ENCODE measurements at regions not wholly inside any gene's neighbourhood (a gene's known extent, or its start where the extent isn't known, plus 50 kb on each side); places are given as distances from the start of the nearest gene placed in this dataset.
"Not testable (repeated sequence)": the region's sequence is repeated elsewhere in the genome, so short reads cannot be mapped to it uniquely, and the experiment has no call there.

GRCh38 chr10:6842722-6843121, 262.6 kb upstream of the PRKCQ start:
- Histone ChIP-seq H3K27ac (ENCODE audit: low read depth in 2 of 2, low read length in 2 of 2) (no peak overlapping the region), H3K27me3 (ENCODE audit: control insufficient read depth in 2 of 2, insufficient read depth in 2 of 2, low read length in 2 of 2) (no peaks in the 10 kb centered on the region)

GRCh38 chr10:6841761-6842160, 261.7 kb upstream of the PRKCQ start:
- H3K36me3 ChIP-seq (ENCODE audit: control insufficient read depth in 2 of 2, insufficient read depth in 2 of 2, low read length in 2 of 2), result no peaks in the 10 kb centered on the region
- H3K9ac ChIP-seq (ENCODE audit: low read depth in 1 of 2, low read length in 2 of 2), result no peak overlapping the region
- no peaks in the 10 kb centered on the region for H3K9me3 ChIP-seq (ENCODE audit: control insufficient read depth in 2 of 2, low read length in 2 of 2)
- H3K4me3 ChIP-seq (ENCODE audit: low read length in 2 of 2), result no peak overlapping the region
- H3K4me1 ChIP-seq (ENCODE audit: control insufficient read depth in 2 of 2, insufficient read depth in 2 of 2, low read length in 2 of 2), result no peaks in the 10 kb centered on the region
- H3K27ac ChIP-seq (ENCODE audit: low read depth in 2 of 2, low read length in 2 of 2), result no peak overlapping the region
- H3K27me3 ChIP-seq (ENCODE audit: control insufficient read depth in 2 of 2, insufficient read depth in 2 of 2, low read length in 2 of 2), result no peaks in the 10 kb centered on the region

More at GRCh38 chr10:6842722-6843121, 262.6 kb upstream of the PRKCQ start:
- Histone ChIP-seq H3K9ac (ENCODE audit: low read depth in 1 of 2, low read length in 2 of 2) (no peak overlapping the region), H3K4me3 (ENCODE audit: low read length in 2 of 2) (no peak overlapping the region), H3K9me3 (ENCODE audit: control insufficient read depth in 2 of 2, low read length in 2 of 2) (no peaks in the 10 kb centered on the region), H3K4me1 (ENCODE audit: control insufficient read depth in 2 of 2, insufficient read depth in 2 of 2, low read length in 2 of 2) (no peaks in the 10 kb centered on the region), H3K36me3 (ENCODE audit: control insufficient read depth in 2 of 2, insufficient read depth in 2 of 2, low read length in 2 of 2) (no peaks in the 10 kb centered on the region)

GRCh38 chr10:6840766-6841165, 260.7 kb upstream of the PRKCQ start:
- H3K9ac ChIP-seq (ENCODE audit: low read depth in 1 of 2, low read length in 2 of 2), result no peak overlapping the region
- H3K4me3 ChIP-seq (ENCODE audit: low read length in 2 of 2), result no peak overlapping the region
- no peaks in the 10 kb centered on the region for H3K27me3 ChIP-seq (ENCODE audit: control insufficient read depth in 2 of 2, insufficient read depth in 2 of 2, low read length in 2 of 2)
- H3K36me3 ChIP-seq (ENCODE audit: control insufficient read depth in 2 of 2, insufficient read depth in 2 of 2, low read length in 2 of 2), result no peaks in the 10 kb centered on the region
- no peak overlapping the region for H3K27ac ChIP-seq (ENCODE audit: low read depth in 2 of 2, low read length in 2 of 2)
- no peaks in the 10 kb centered on the region for H3K4me1 ChIP-seq (ENCODE audit: control insufficient read depth in 2 of 2, insufficient read depth in 2 of 2, low read length in 2 of 2)
- no peaks in the 10 kb centered on the region for H3K9me3 ChIP-seq (ENCODE audit: control insufficient read depth in 2 of 2, low read length in 2 of 2)

- Histone ChIP-seq H3K4me1 (ENCODE audit: control insufficient read depth in 2 of 2, insufficient read depth in 2 of 2, low read length in 2 of 2) (no peaks in the 10 kb centered on the region), H3K4me3 (ENCODE audit: low read length in 2 of 2) (no peak overlapping the region), H3K9ac (ENCODE audit: low read depth in 1 of 2, low read length in 2 of 2) (no peak overlapping the region), H3K27me3 (ENCODE audit: control insufficient read depth in 2 of 2, insufficient read depth in 2 of 2, low read length in 2 of 2) (no peaks in the 10 kb centered on the region), H3K9me3 (ENCODE audit: control insufficient read depth in 2 of 2, low read length in 2 of 2) (no peaks in the 10 kb centered on the region), H3K27ac (ENCODE audit: low read depth in 2 of 2, low read length in 2 of 2) (no peak overlapping the region), H3K36me3 (ENCODE audit: control insufficient read depth in 2 of 2, insufficient read depth in 2 of 2, low read length in 2 of 2) (no peaks in the 10 kb centered on the region)
Measured at GRCh38 chr10:6840201-6840691, 260.2 kb upstream of the PRKCQ start.

- Histone ChIP-seq H3K4me1 (ENCODE audit: control insufficient read depth in 2 of 2, insufficient read depth in 2 of 2, low read length in 2 of 2) (no peaks in the 10 kb centered on the region), H3K9ac (ENCODE audit: low read depth in 1 of 2, low read length in 2 of 2) (no peak overlapping the region), H3K4me3 (ENCODE audit: low read length in 2 of 2) (no peak overlapping the region), H3K27me3 (ENCODE audit: control insufficient read depth in 2 of 2, insufficient read depth in 2 of 2, low read length in 2 of 2) (no peaks in the 10 kb centered on the region), H3K27ac (ENCODE audit: low read depth in 2 of 2, low read length in 2 of 2) (no peak overlapping the region), H3K9me3 (ENCODE audit: control insufficient read depth in 2 of 2, low read length in 2 of 2) (no peaks in the 10 kb centered on the region), H3K36me3 (ENCODE audit: control insufficient read depth in 2 of 2, insufficient read depth in 2 of 2, low read length in 2 of 2) (no peaks in the 10 kb centered on the region)
Measured at GRCh38 chr10:6838118-6838517, 258.0 kb upstream of the PRKCQ start.

- Histone ChIP-seq H3K27me3 (ENCODE audit: control insufficient read depth in 2 of 2, insufficient read depth in 2 of 2, low read length in 2 of 2) (no peaks in the 10 kb centered on the region), H3K27ac (ENCODE audit: low read depth in 2 of 2, low read length in 2 of 2) (no peak overlapping the region), H3K4me1 (ENCODE audit: control insufficient read depth in 2 of 2, insufficient read depth in 2 of 2, low read length in 2 of 2) (no peaks in the 10 kb centered on the region), H3K4me3 (ENCODE audit: low read length in 2 of 2) (no peak overlapping the region), H3K9me3 (ENCODE audit: control insufficient read depth in 2 of 2, low read length in 2 of 2) (no peaks in the 10 kb centered on the region), H3K36me3 (ENCODE audit: control insufficient read depth in 2 of 2, insufficient read depth in 2 of 2, low read length in 2 of 2) (no peaks in the 10 kb centered on the region), H3K9ac (ENCODE audit: low read depth in 1 of 2, low read length in 2 of 2) (no peak overlapping the region)
Measured at GRCh38 chr10:6833458-6834011, 253.5 kb upstream of the PRKCQ start.

GRCh38 chr10:6830981-6831380, 250.9 kb upstream of the PRKCQ start:
- H3K27ac ChIP-seq (ENCODE audit: low read depth in 2 of 2, low read length in 2 of 2); H3K4me3 ChIP-seq (ENCODE audit: low read length in 2 of 2); H3K9me3 ChIP-seq (ENCODE audit: control insufficient read depth in 2 of 2, low read length in 2 of 2); H3K36me3 ChIP-seq (ENCODE audit: control insufficient read depth in 2 of 2, insufficient read depth in 2 of 2, low read length in 2 of 2); H3K4me1 ChIP-seq (ENCODE audit: control insufficient read depth in 2 of 2, insufficient read depth in 2 of 2, low read length in 2 of 2); H3K9ac ChIP-seq (ENCODE audit: low read depth in 1 of 2, low read length in 2 of 2); H3K27me3 ChIP-seq (ENCODE audit: control insufficient read depth in 2 of 2, insufficient read depth in 2 of 2, low read length in 2 of 2): not testable (repeated sequence)

GRCh38 chr10:6824793-6825192, 244.7 kb upstream of the PRKCQ start:
- H3K4me3 ChIP-seq (ENCODE audit: low read length in 2 of 2); H3K9me3 ChIP-seq (ENCODE audit: control insufficient read depth in 2 of 2, low read length in 2 of 2); H3K27me3 ChIP-seq (ENCODE audit: control insufficient read depth in 2 of 2, insufficient read depth in 2 of 2, low read length in 2 of 2); H3K4me1 ChIP-seq (ENCODE audit: control insufficient read depth in 2 of 2, insufficient read depth in 2 of 2, low read length in 2 of 2); H3K36me3 ChIP-seq (ENCODE audit: control insufficient read depth in 2 of 2, insufficient read depth in 2 of 2, low read length in 2 of 2); H3K27ac ChIP-seq (ENCODE audit: low read depth in 2 of 2, low read length in 2 of 2); H3K9ac ChIP-seq (ENCODE audit: low read depth in 1 of 2, low read length in 2 of 2): not testable (repeated sequence)

- Histone ChIP-seq H3K27me3 (ENCODE audit: control insufficient read depth in 2 of 2, insufficient read depth in 2 of 2, low read length in 2 of 2) (no peaks in the 10 kb centered on the region), H3K9me3 (ENCODE audit: control insufficient read depth in 2 of 2, low read length in 2 of 2) (no peaks in the 10 kb centered on the region), H3K4me3 (ENCODE audit: low read length in 2 of 2) (no peak overlapping the region), H3K36me3 (ENCODE audit: control insufficient read depth in 2 of 2, insufficient read depth in 2 of 2, low read length in 2 of 2) (no peaks in the 10 kb centered on the region), H3K9ac (ENCODE audit: low read depth in 1 of 2, low read length in 2 of 2) (no peak overlapping the region), H3K27ac (ENCODE audit: low read depth in 2 of 2, low read length in 2 of 2) (no peak overlapping the region), H3K4me1 (ENCODE audit: control insufficient read depth in 2 of 2, insufficient read depth in 2 of 2, low read length in 2 of 2) (no peaks in the 10 kb centered on the region)
Measured at GRCh38 chr10:6823770-6824169, 243.7 kb upstream of the PRKCQ start.

GRCh38 chr10:6819301-6819700, 239.2 kb upstream of the PRKCQ start:
- Histone ChIP-seq H3K4me1 (ENCODE audit: control insufficient read depth in 2 of 2, insufficient read depth in 2 of 2, low read length in 2 of 2) (no peaks in the 10 kb centered on the region), H3K36me3 (ENCODE audit: control insufficient read depth in 2 of 2, insufficient read depth in 2 of 2, low read length in 2 of 2) (no peaks in the 10 kb centered on the region), H3K4me3 (ENCODE audit: low read length in 2 of 2) (no peak overlapping the region), H3K27ac (ENCODE audit: low read depth in 2 of 2, low read length in 2 of 2) (no peak overlapping the region), H3K9me3 (ENCODE audit: control insufficient read depth in 2 of 2, low read length in 2 of 2) (no peaks in the 10 kb centered on the region), H3K9ac (ENCODE audit: low read depth in 1 of 2, low read length in 2 of 2) (no peak overlapping the region), H3K27me3 (ENCODE audit: control insufficient read depth in 2 of 2, insufficient read depth in 2 of 2, low read length in 2 of 2) (no peaks in the 10 kb centered on the region)

GRCh38 chr10:6817770-6818169, 237.7 kb upstream of the PRKCQ start:
- Histone ChIP-seq H3K27ac (ENCODE audit: low read depth in 2 of 2, low read length in 2 of 2) (no peak overlapping the region), H3K4me3 (ENCODE audit: low read length in 2 of 2) (no peak overlapping the region), H3K36me3 (ENCODE audit: control insufficient read depth in 2 of 2, insufficient read depth in 2 of 2, low read length in 2 of 2) (no peaks in the 10 kb centered on the region), H3K9ac (ENCODE audit: low read depth in 1 of 2, low read length in 2 of 2) (no peak overlapping the region), H3K4me1 (ENCODE audit: control insufficient read depth in 2 of 2, insufficient read depth in 2 of 2, low read length in 2 of 2) (no peaks in the 10 kb centered on the region), H3K9me3 (ENCODE audit: control insufficient read depth in 2 of 2, low read length in 2 of 2) (no peaks in the 10 kb centered on the region), H3K27me3 (ENCODE audit: control insufficient read depth in 2 of 2, insufficient read depth in 2 of 2, low read length in 2 of 2) (no peaks in the 10 kb centered on the region)
